SK-N-SH treated with all-trans-retinoic acid at 6 μM for 48 hours (cell line): ENCODE measurements at regions not wholly inside any gene's neighbourhood (a gene's known extent, or its start where the extent isn't known, plus 50 kb on each side); places are given as distances from the start of the nearest gene placed in this dataset.

Experiments
- ATAC-seq: fragments of 200-7000 bp; cut with Tn5 transposase; 3 replicates; pipeline ENCODE4 v1.9.1; 2020; ENCODE audit warnings: mild to moderate bottlenecking, moderate library complexity
- ARNTL ChIP-seq: fragments of 450-650 bp; formaldehyde crosslinking; IDR thresholded peaks from 2 replicates; pipeline ENCODE4 v1.5.0; 2020; ENCODE audit warnings: low read depth, mild to moderate bottlenecking, moderate library complexity, borderline replicate concordance
- BACH2 ChIP-seq: fragments of 250-450 bp; sonication (Bioruptor Pico); IDR thresholded peaks from 2 replicates; pipeline ENCODE4 v1.9.0; 2021; ENCODE audit warnings: mild to moderate bottlenecking, borderline replicate concordance
- CREB5 ChIP-seq: fragments of 250-450 bp; sonication (Bioruptor Pico); IDR thresholded peaks from 2 replicates; pipeline ENCODE4 v1.5.1; 2020; ENCODE audit warnings: low read depth, mild to moderate bottlenecking, moderate library complexity
- CSDC2 ChIP-seq: fragments of 250-450 bp; sonication (Bioruptor Pico); IDR thresholded peaks from 2 replicates; pipeline ENCODE4 v1.5.0; 2020; ENCODE audit warnings: mild to moderate bottlenecking, moderate library complexity
- ESRRG ChIP-seq: fragments of 250-450 bp; sonication (Bioruptor Pico); IDR thresholded peaks from 2 replicates; pipeline ENCODE4 v1.6.1; 2021; ENCODE audit warnings: mild to moderate bottlenecking
- GLIS3 ChIP-seq: fragments of 250-450 bp; sonication (Bioruptor Pico); IDR thresholded peaks from 2 replicates; pipeline ENCODE4 v1.5.0; 2020; ENCODE audit warnings: mild to moderate bottlenecking, moderate library complexity
- ISL1 ChIP-seq: fragments of 250-450 bp; sonication (Bioruptor Pico); IDR thresholded peaks from 2 replicates; pipeline ENCODE4 v2.1.2; 2022; ENCODE audit warnings: mild to moderate bottlenecking, moderate library complexity
- OSR1 ChIP-seq: fragments of 250-450 bp; sonication (Bioruptor Pico); IDR thresholded peaks from 2 replicates; pipeline ENCODE4 v1.8.0; 2022; ENCODE audit warnings: moderate library complexity, mild to moderate bottlenecking, inconsistent platforms
- PPARA ChIP-seq: fragments of 250-450 bp; sonication (Bioruptor Pico); IDR thresholded peaks from 2 replicates; pipeline ENCODE4 v1.5.0; 2020; ENCODE audit warnings: mild to moderate bottlenecking, borderline replicate concordance
- RARB ChIP-seq: fragments of 250-450 bp; sonication (Bioruptor Pico); IDR thresholded peaks from 2 replicates; pipeline ENCODE4 v1.8.0; 2021; ENCODE audit warnings: mild to moderate bottlenecking, moderate library complexity
- SNAI2 ChIP-seq: fragments of 250-450 bp; sonication (Bioruptor Pico); IDR thresholded peaks from 2 replicates; pipeline ENCODE4 v1.5.0; 2020; ENCODE audit warnings: mild to moderate bottlenecking, moderate library complexity
- TCF4 ChIP-seq: fragments of 250-450 bp; sonication (Bioruptor Pico); IDR thresholded peaks from 2 replicates; pipeline ENCODE4 v1.8.0; 2021; ENCODE audit warnings: mild to moderate bottlenecking, moderate library complexity, borderline replicate concordance
- TOX ChIP-seq: fragments of 250-450 bp; sonication (Bioruptor Pico); IDR thresholded peaks from 2 replicates; pipeline ENCODE4 v1.8.0; 2021; ENCODE audit warnings: mild to moderate bottlenecking, moderate library complexity, borderline replicate concordance
- ZC3H10 ChIP-seq: fragments of 250-450 bp; sonication (Bioruptor Pico); IDR thresholded peaks from 2 replicates; pipeline ENCODE4 v1.5.1; 2021; ENCODE audit warnings: mild to moderate bottlenecking, moderate library complexity
- ZFP3 ChIP-seq: fragments of 250-450 bp; sonication (Bioruptor Pico); IDR thresholded peaks from 2 replicates; pipeline ENCODE4 v1.5.0; 2020; ENCODE audit warnings: mild to moderate bottlenecking, moderate library complexity
- ZFP30 ChIP-seq: fragments of 450-650 bp; formaldehyde crosslinking; IDR thresholded peaks from 2 replicates; pipeline ENCODE4 v1.5.0; 2022; ENCODE audit warnings: mild to moderate bottlenecking, moderate library complexity
- ZNF565 ChIP-seq: fragments of 450-650 bp; formaldehyde crosslinking; conservative IDR thresholded peaks from 2 replicates; pipeline ENCODE4 v1.5.0; 2020; ENCODE audit warnings: low read depth, mild to moderate bottlenecking, moderate library complexity
- ZNF70 ChIP-seq: fragments of 450-650 bp; formaldehyde crosslinking; IDR thresholded peaks from 2 replicates; pipeline ENCODE4 v1.5.0; 2020; ENCODE audit warnings: mild to moderate bottlenecking, moderate library complexity
- ZNF8 ChIP-seq: fragments of 450-650 bp; formaldehyde crosslinking; IDR thresholded peaks from 2 replicates; pipeline ENCODE4 v1.5.0; 2020; ENCODE audit warnings: mild to moderate bottlenecking, moderate library complexity
- TF ChIP-seq, protein P1 (sequence below): fragments of 250-450 bp; sonication (Bioruptor Pico); IDR thresholded peaks from 2 replicates; pipeline ENCODE4 v1.5.1; 2021; ENCODE audit warnings: mild to moderate bottlenecking, moderate library complexity
- TF ChIP-seq, protein P2 (sequence below): fragments of 250-450 bp; sonication (Bioruptor Pico); IDR thresholded peaks from 2 replicates; pipeline ENCODE4 v1.8.0; 2021; ENCODE audit warnings: low read depth, mild to moderate bottlenecking, moderate library complexity, borderline replicate concordance
- TF ChIP-seq, protein P3 (sequence below): fragments of 250-450 bp; sonication (Bioruptor Pico); IDR thresholded peaks from 2 replicates; pipeline ENCODE4 v1.8.0; 2020; ENCODE audit warnings: mild to moderate bottlenecking, moderate library complexity, borderline replicate concordance

- TF ChIP-seq ARNTL (no peak), CREB5 (CRISPR knock-in tag) (no peak), TOX (CRISPR knock-in tag) (no peak), GLIS3 (no peak), OSR1 (CRISPR knock-in tag) (no peak), ISL1 (no peak), TCF4 (CRISPR knock-in tag) (no peak), BACH2 (CRISPR knock-in tag) (no peak), RARB (CRISPR knock-in tag) (no peak), ZNF565 (CRISPR knock-in tag) (no peak), CSDC2 (CRISPR knock-in tag) (no peak), ZC3H10 (CRISPR knock-in tag) (no peak), ZNF8 (CRISPR knock-in tag) (no peak), ZNF70 (CRISPR knock-in tag) (no peak), PPARA (no peak)
- TF ChIP-seq, protein P1, sequence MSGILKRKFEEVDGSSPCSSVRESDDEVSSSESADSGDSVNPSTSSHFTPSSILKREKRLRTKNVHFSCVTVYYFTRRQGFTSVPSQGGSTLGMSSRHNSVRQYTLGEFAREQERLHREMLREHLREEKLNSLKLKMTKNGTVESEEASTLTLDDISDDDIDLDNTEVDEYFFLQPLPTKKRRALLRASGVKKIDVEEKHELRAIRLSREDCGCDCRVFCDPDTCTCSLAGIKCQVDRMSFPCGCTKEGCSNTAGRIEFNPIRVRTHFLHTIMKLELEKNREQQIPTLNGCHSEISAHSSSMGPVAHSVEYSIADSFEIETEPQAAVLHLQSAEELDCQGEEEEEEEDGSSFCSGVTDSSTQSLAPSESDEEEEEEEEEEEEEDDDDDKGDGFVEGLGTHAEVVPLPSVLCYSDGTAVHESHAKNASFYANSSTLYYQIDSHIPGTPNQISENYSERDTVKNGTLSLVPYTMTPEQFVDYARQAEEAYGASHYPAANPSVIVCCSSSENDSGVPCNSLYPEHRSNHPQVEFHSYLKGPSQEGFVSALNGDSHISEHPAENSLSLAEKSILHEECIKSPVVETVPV (CRISPR knock-in tag) = no peak
- TF ChIP-seq, protein P2, sequence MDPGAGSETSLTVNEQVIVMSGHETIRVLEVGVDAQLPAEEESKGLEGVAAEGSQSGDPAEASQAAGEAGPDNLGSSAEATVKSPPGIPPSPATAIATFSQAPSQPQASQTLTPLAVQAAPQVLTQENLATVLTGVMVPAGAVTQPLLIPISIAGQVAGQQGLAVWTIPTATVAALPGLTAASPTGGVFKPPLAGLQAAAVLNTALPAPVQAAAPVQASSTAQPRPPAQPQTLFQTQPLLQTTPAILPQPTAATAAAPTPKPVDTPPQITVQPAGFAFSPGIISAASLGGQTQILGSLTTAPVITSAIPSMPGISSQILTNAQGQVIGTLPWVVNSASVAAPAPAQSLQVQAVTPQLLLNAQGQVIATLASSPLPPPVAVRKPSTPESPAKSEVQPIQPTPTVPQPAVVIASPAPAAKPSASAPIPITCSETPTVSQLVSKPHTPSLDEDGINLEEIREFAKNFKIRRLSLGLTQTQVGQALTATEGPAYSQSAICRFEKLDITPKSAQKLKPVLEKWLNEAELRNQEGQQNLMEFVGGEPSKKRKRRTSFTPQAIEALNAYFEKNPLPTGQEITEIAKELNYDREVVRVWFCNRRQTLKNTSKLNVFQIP (CRISPR knock-in tag) = no peak
- TF ChIP-seq, protein P3, sequence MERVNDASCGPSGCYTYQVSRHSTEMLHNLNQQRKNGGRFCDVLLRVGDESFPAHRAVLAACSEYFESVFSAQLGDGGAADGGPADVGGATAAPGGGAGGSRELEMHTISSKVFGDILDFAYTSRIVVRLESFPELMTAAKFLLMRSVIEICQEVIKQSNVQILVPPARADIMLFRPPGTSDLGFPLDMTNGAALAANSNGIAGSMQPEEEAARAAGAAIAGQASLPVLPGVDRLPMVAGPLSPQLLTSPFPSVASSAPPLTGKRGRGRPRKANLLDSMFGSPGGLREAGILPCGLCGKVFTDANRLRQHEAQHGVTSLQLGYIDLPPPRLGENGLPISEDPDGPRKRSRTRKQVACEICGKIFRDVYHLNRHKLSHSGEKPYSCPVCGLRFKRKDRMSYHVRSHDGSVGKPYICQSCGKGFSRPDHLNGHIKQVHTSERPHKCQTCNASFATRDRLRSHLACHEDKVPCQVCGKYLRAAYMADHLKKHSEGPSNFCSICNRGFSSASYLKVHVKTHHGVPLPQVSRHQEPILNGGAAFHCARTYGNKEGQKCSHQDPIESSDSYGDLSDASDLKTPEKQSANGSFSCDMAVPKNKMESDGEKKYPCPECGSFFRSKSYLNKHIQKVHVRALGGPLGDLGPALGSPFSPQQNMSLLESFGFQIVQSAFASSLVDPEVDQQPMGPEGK = no peak
These were observed 244.1 kb downstream of the RAB28 start for GRCh38 chr4:13240066-13240465.

DNA sequence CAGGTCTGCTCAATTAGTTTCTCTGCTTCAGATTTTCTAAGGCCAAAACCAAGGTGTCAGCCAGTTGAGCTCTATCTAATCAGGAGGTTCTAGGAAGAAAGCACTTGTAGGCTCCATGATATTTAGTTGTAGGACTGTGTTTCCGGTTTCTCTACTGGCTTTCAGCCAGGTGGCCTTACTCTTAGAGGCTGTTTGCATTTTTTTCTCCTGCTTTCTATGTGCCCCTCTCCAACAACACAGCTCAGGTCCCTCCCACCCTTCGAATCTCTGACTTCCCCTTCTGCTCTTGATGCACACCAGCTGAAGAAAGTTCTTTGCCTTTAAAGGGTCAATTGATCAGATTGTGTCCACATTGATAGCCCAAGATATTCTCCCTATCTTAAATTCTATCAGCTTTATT is 245.2 kb downstream of the RAB28 start:
- TF ChIP-seq ESRRG = no peak
- no peak for TF ChIP-seq ZNF565 (CRISPR knock-in tag)
- TF ChIP-seq OSR1 (CRISPR knock-in tag) = no peak
- TF ChIP-seq ZFP30 (CRISPR knock-in tag) = no peak
- no peak for TF ChIP-seq ISL1
- TF ChIP-seq TCF4 (CRISPR knock-in tag) = no peak
- no peak for TF ChIP-seq BACH2 (CRISPR knock-in tag)
- TF ChIP-seq ZFP3 (CRISPR knock-in tag) = no peak
- TF ChIP-seq TOX (CRISPR knock-in tag) = no peak
- TF ChIP-seq ZNF8 (CRISPR knock-in tag) = no peak
- no peak for TF ChIP-seq ARNTL
- TF ChIP-seq ZNF70 (CRISPR knock-in tag) = no peak
- TF ChIP-seq RARB (CRISPR knock-in tag) = no peak
- no peak for TF ChIP-seq ZC3H10 (CRISPR knock-in tag)
- TF ChIP-seq GLIS3 = no peak
- TF ChIP-seq, protein P3 = no peak
- TF ChIP-seq SNAI2 (CRISPR knock-in tag) = no peak
- TF ChIP-seq, protein P2 (CRISPR knock-in tag) = no peak
- TF ChIP-seq, protein P1 (CRISPR knock-in tag) = no peak
- TF ChIP-seq CREB5 (CRISPR knock-in tag) = no peak
- ATAC-seq = no peak

More at GRCh38 chr4:13240066-13240465, 244.1 kb downstream of the RAB28 start:
- ATAC-seq = no peak
